GM12878 (cell line): ENCODE measurements at regions not wholly inside any gene's neighbourhood (a gene's known extent, or its start where the extent isn't known, plus 50 kb on each side); places are given as distances from the start of the nearest gene placed in this dataset.
"Not testable (repeated sequence)": the region's sequence is repeated elsewhere in the genome, so short reads cannot be mapped to it uniquely, and the experiment has no call there.

Experiments used
- ATAC-seq: fragments of 200-7000 bp; cut with Tn5 transposase; 3 replicates; pipeline ENCODE4 v1.9.1; 2020; ENCODE audit warnings: mild to moderate bottlenecking, moderate library complexity
- BruUV-seq: library from RNA; stranded (reverse); fragments of 400-500 nt; replicated peaks from 2 replicates; lab custom pipeline; 2021; lab: Mats Ljungman, UMichigan
- CTCF ChIA-PET: fragments of 300-600 bp; sonication (Branson Sonifier 250); formaldehyde crosslinking; extraction: SDS; loops from one replicate; lab custom pipeline; 2021; ENCODE audit warnings: inconsistent platforms; lab: Yijun Ruan, JAX
- POLR2A ChIA-PET: fragments of 350-600 bp; formaldehyde crosslinking; extraction: SDS; loops from one replicate; lab custom pipeline; 2021; ENCODE audit warnings: inconsistent platforms; lab: Charles Lee
- RAD21 ChIA-PET: fragments of 300-600 bp; sonication (Branson Sonifier 250); formaldehyde crosslinking; loops from one replicate; lab custom pipeline; 2023; ENCODE audit warnings: antibody characterized with exemption; ENCODE audit not compliant: unreplicated experiment; lab: Charles Lee
- SMC1A ChIA-PET: fragments of 300-600 bp; sonication (Branson Sonifier 250); formaldehyde crosslinking; loops from one replicate; lab custom pipeline; 2023; ENCODE audit not compliant: unreplicated experiment, uncharacterized antibody; lab: Charles Lee
- DNase-seq: peaks from one replicate; pipeline ENCODE4 v3.0.0-alpha.2; 2011; ENCODE audit warnings: low read depth, low spot score
- FAIRE-seq: peaks from 3 replicates; lab custom pipeline; 2011; peaks lifted over from hg19 to GRCh38; lab: Jason Lieb, UNC
- H2AFZ ChIP-seq: 2 replicates; pipeline ENCODE4 v1.6.0; 2011; ENCODE audit warnings: low read depth, low read length, control low read depth; ENCODE audit not compliant: control insufficient read depth
- H3K27ac ChIP-seq: 2 replicates; pipeline ENCODE4 v1.5.1; 2011; ENCODE audit warnings: control low read depth; ENCODE audit not compliant: control insufficient read depth, insufficient read depth
- H3K27me3 ChIP-seq, 2 experiments: replicated peaks in 1 of 2; 2 replicates each; pipeline versions ENCODE4 v1.6.0 to v1.6.1; 2011; ENCODE audit warnings: low read length in 1 of 2; ENCODE audit not compliant: control insufficient read depth in 2 of 2, insufficient read depth in 2 of 2
- H3K36me3 ChIP-seq, 2 experiments: 2 replicates each; pipeline ENCODE4 v1.5.1; 2011; ENCODE audit warnings: low read length in 1 of 2; ENCODE audit not compliant: control insufficient read depth in 2 of 2, insufficient read depth in 2 of 2
- H3K4me1 ChIP-seq: 2 replicates; pipeline ENCODE4 v1.6.1; 2011; ENCODE audit warnings: mild to moderate bottlenecking, low read length, moderate library complexity, mixed read lengths; ENCODE audit not compliant: control insufficient read depth, insufficient read depth
- H3K4me2 ChIP-seq: 2 replicates; pipeline ENCODE4 v1.6.0; 2011; ENCODE audit warnings: control low read depth; ENCODE audit not compliant: control insufficient read depth, insufficient read depth
- H3K4me3 ChIP-seq: fragments of 200-600 bp; sonication (generic); 2 replicates; pipeline ENCODE4 v1.5.1; 2016
- H3K79me2 ChIP-seq: 2 replicates; pipeline ENCODE4 v1.6.0; 2011; ENCODE audit warnings: low read length; ENCODE audit not compliant: control insufficient read depth, insufficient read depth
- H3K9ac ChIP-seq: 2 replicates; pipeline ENCODE4 v1.8.0; 2011; ENCODE audit warnings: low read length, control low read depth, mixed read lengths; ENCODE audit not compliant: control insufficient read depth, insufficient read depth
- H3K9me3 ChIP-seq: replicated peaks from 3 replicates; pipeline ENCODE4 v1.5.1; 2011; ENCODE audit warnings: mild to moderate bottlenecking, low read length; ENCODE audit not compliant: control insufficient read depth, insufficient read depth
- H4K20me1 ChIP-seq: 2 replicates; pipeline ENCODE4 v1.6.0; 2011; ENCODE audit not compliant: control insufficient read depth, insufficient read depth
- ATF3 ChIP-seq: IDR thresholded peaks from 2 replicates; pipeline ENCODE4 v1.6.1; 2011; ENCODE audit warnings: low read depth, mild to moderate bottlenecking, low read length, moderate library complexity, borderline replicate concordance; ENCODE audit errors: extremely low read depth
- BMI1 ChIP-seq: fragments of 450-650 bp; IDR thresholded peaks from 2 replicates; pipeline ENCODE4 v1.6.1; 2016; ENCODE audit warnings: mild to moderate bottlenecking, moderate library complexity, borderline replicate concordance
- CBX3 ChIP-seq: fragments of 200-600 bp; sonication (generic); IDR thresholded peaks from 2 replicates; pipeline ENCODE4 v1.6.1; 2016; ENCODE audit warnings: low read depth, borderline replicate concordance
- NFYA ChIP-seq: IDR thresholded peaks from 2 replicates; pipeline ENCODE4 v1.6.1; 2011; ENCODE audit warnings: low read depth, mild to moderate bottlenecking, low read length, improper control_type of control experiment, borderline replicate concordance
- NR2C1 ChIP-seq: fragments of 450-650 bp; IDR thresholded peaks from 2 replicates; pipeline ENCODE4 v1.6.1; 2017; ENCODE audit warnings: antibody characterized with exemption, mild to moderate bottlenecking, moderate library complexity
- POLR2AphosphoS5 ChIP-seq: IDR thresholded peaks from 2 replicates; pipeline ENCODE4 v1.6.1; 2011; ENCODE audit warnings: mild to moderate bottlenecking, low read length, inconsistent platforms
- SP1 ChIP-seq: IDR thresholded peaks from one replicate; pipeline ENCODE4 v1.6.1; 2011; ENCODE audit warnings: low read depth, low read length
- WRNIP1 ChIP-seq: IDR thresholded peaks from 2 replicates; pipeline ENCODE4 v1.6.1; 2011; ENCODE audit warnings: low read depth, low read length, improper control_type of control experiment, borderline replicate concordance
- YY1 ChIP-seq: IDR thresholded peaks from 2 replicates; pipeline ENCODE4 v1.6.1; 2011; ENCODE audit warnings: low read depth, mild to moderate bottlenecking, low read length
- ZNF687 ChIP-seq: fragments of 450-650 bp; IDR thresholded peaks from 2 replicates; pipeline ENCODE4 v1.6.1; 2017; ENCODE audit warnings: mild to moderate bottlenecking, moderate library complexity
- ZSCAN29 ChIP-seq: fragments of 450-650 bp; IDR thresholded peaks from 2 replicates; pipeline ENCODE4 v1.6.1; 2017; ENCODE audit warnings: mild to moderate bottlenecking, moderate library complexity
- WGBS: methylation state at CpG from one replicate; pipeline ENCODE4 v1.1.6; 2016; ENCODE audit warnings: low lambda C conversion rate; ENCODE audit not compliant: insufficient replicate concordance, insufficient coverage; ENCODE audit errors: missing lambda C conversion rate; 5-methylcytosine and 5-hydroxymethylcytosine counted together
- in situ Hi-C: fragments of 300-500 bp; cut with MboI; formaldehyde crosslinking; loops from 9 replicates; pipeline ENCODE4 v1.14.3; 2018; ENCODE audit warnings: mixed read lengths
- intact Hi-C: fragments of 100-400 bp; cut with micrococcal nuclease; formaldehyde crosslinking; loops from one replicate; pipeline ENCODE4 v1.14.2; 2022; ENCODE audit not compliant: unreplicated experiment

- no peaks in the 10 kb centered on the region for H3K27me3 ChIP-seq
- CTCF ChIA-PET = no interaction called here
These were observed 593.1 kb upstream of the CAMK1G start for GRCh38 chr1:208990456-208990855.

GRCh38 chr1:208997053-208997452, 586.5 kb upstream of the CAMK1G start:
- CTCF ChIA-PET = interaction anchor here (1.6 kb wide), 1 partner anchor 8 kb away, joined by 7 read pairs; no protein-coding TSS in a partner anchor
- POLR2A ChIA-PET, H3K4me1 ChIP-seq, in situ Hi-C loops, H4K20me1 ChIP-seq, H3K79me2 ChIP-seq, ATAC-seq, BruUV-seq, H2AFZ ChIP-seq, intact Hi-C loops, H3K4me2 ChIP-seq, H3K4me3 ChIP-seq, H3K27me3 ChIP-seq, H3K9ac ChIP-seq, FAIRE-seq, H3K27ac ChIP-seq, H3K36me3 ChIP-seq, DNase-seq, RAD21 ChIA-PET, H3K9me3 ChIP-seq: not testable (repeated sequence)
- 54% methylated on average over 2 of the region's 2 CpGs for WGBS
- SMC1A ChIA-PET = interaction anchor here (1.2 kb wide), 1 partner anchor 565 kb away, joined by 3 read pairs; no protein-coding TSS in a partner anchor

More at GRCh38 chr1:208990456-208990855, 593.1 kb upstream of the CAMK1G start:
- no peaks in the 10 kb centered on the region for H4K20me1 ChIP-seq
- TF ChIP-seq ZNF687 = no peak
- no peak for TF ChIP-seq BMI1
- no peak for TF ChIP-seq ATF3
- no peak for TF ChIP-seq WRNIP1
- no peak for TF ChIP-seq NFYA
- no peak for TF ChIP-seq CBX3
- TF ChIP-seq ZSCAN29 = no peak
- TF ChIP-seq YY1 = no peak
- TF ChIP-seq NR2C1 = no peak
- TF ChIP-seq POLR2AphosphoS5 = no peak
- TF ChIP-seq SP1 = no peak
- TF ChIP-seq, all 136 proteins: peak for 0
- RAD21 ChIA-PET = no interaction called here
- no TSS peak for BruUV-seq
- no peak overlapping the region for H3K27ac ChIP-seq
- H3K9ac ChIP-seq = no peak overlapping the region
- H3K79me2 ChIP-seq = no peaks in the 10 kb centered on the region
- no peak for DNase-seq
- no peak overlapping the region for H3K4me2 ChIP-seq
- FAIRE-seq = no peak
- in situ Hi-C loops (no loop called here), intact Hi-C loops (no loop called here)
- no peak for ATAC-seq
- H2AFZ ChIP-seq = no peak overlapping the region
- no peaks in the 10 kb centered on the region; the same call in 1 of the 3 replicates for H3K9me3 ChIP-seq
- peaks cover 7% of the 10 kb centered on the region for H3K4me1 ChIP-seq
- no peak overlapping the region for H3K4me3 ChIP-seq
- POLR2A ChIA-PET = no interaction called here
- no peaks in the 10 kb centered on the region for H3K36me3 ChIP-seq
- SMC1A ChIA-PET = no interaction called here
- 26% methylated on average over 2 of the region's 2 CpGs for WGBS
